HepG2 (cell line): ENCODE measurements at regions not wholly inside any gene's neighbourhood (a gene's known extent, or its start where the extent isn't known, plus 50 kb on each side); places are given as distances from the start of the nearest gene placed in this dataset.

Experiments
- TBX2 ChIP-seq: sonication (generic); formaldehyde crosslinking; IDR thresholded peaks from 2 replicates; pipeline ENCODE4 v1.5.0; 2020; ENCODE audit warnings: missing genetic modification reagents, mild to moderate bottlenecking, borderline replicate concordance
- ZNF484 ChIP-seq: sonication (generic); formaldehyde crosslinking; IDR thresholded peaks from 2 replicates; pipeline ENCODE4 v1.5.1; 2020; ENCODE audit warnings: mild to moderate bottlenecking, low read depth, missing genetic modification reagents, borderline replicate concordance
- ZNF720 ChIP-seq: sonication (generic); formaldehyde crosslinking; IDR thresholded peaks from 2 replicates; pipeline ENCODE4 v1.4.0; 2020; ENCODE audit warnings: missing genetic modification reagents
- ZNF776 ChIP-seq: sonication (generic); formaldehyde crosslinking; IDR thresholded peaks from 2 replicates; pipeline ENCODE4 v1.4.0; 2020; ENCODE audit warnings: mild to moderate bottlenecking, missing genetic modification reagents
- TF ChIP-seq, protein P1 (sequence below): sonication (generic); formaldehyde crosslinking; IDR thresholded peaks from 2 replicates; pipeline ENCODE4 v1.5.1; 2020; ENCODE audit warnings: missing genetic modification reagents, mild to moderate bottlenecking, borderline replicate concordance
- TF ChIP-seq, protein P2 (sequence below): sonication (generic); formaldehyde crosslinking; IDR thresholded peaks from 2 replicates; pipeline ENCODE4 v1.4.0; 2020; ENCODE audit warnings: missing genetic modification reagents, low read depth, mild to moderate bottlenecking, borderline replicate concordance
- TF ChIP-seq, protein P3 (sequence below): sonication (generic); formaldehyde crosslinking; IDR thresholded peaks from 2 replicates; pipeline ENCODE4 v1.9.0; 2021; ENCODE audit warnings: mild to moderate bottlenecking, missing genetic modification reagents
- TF ChIP-seq, protein P4 (sequence below): sonication (generic); formaldehyde crosslinking; IDR thresholded peaks from 2 replicates; pipeline ENCODE4 v1.4.0; 2020; ENCODE audit warnings: mild to moderate bottlenecking, missing genetic modification reagents
- TF ChIP-seq, protein P5 (sequence below): sonication (generic); formaldehyde crosslinking; IDR thresholded peaks from 2 replicates; pipeline ENCODE4 v1.5.1; 2020; ENCODE audit warnings: mild to moderate bottlenecking, missing genetic modification reagents, moderate library complexity
- TF ChIP-seq, protein P6 (sequence below): sonication (generic); formaldehyde crosslinking; IDR thresholded peaks from 2 replicates; pipeline ENCODE4 v1.9.0; 2021; ENCODE audit warnings: missing genetic modification reagents, borderline replicate concordance

DNA sequence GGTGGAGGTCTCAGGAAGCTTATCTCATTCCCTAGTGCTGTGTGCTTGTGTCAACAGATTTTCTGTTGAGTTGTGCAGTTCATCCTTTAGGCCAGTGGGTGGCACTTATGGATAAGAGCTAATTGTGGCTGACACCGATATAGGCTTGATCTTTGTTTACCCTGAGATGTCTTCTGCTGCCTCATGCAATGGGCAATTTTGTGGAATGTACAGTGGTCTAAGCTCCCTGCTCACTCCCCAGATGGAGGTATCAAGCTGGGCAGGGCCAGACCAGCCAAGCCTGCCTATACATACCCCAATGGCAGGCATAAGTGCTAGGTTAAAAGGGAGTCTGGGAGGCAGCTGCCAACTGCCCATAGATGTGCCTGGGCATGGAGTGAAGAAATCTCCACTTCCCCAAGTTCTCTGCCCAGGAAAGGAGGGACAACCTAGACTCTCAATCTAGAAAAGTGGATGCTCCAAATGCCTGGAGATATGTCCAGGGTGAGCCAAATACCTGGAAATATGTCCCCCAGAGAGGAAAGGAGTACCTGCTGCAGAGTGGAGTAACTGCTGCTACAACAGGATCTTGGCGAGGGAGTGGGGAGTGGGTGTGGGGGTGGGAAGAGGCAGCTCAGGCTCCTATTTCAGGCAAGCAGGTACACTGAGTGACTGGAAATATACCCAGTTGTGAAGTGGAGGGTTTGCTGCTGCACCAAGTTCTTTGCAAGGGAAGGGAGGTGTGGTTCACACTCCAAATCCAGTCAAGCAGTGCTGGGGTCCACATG is 53.2 kb upstream of the ARG1 start (continued):
- TF ChIP-seq, protein P1, sequence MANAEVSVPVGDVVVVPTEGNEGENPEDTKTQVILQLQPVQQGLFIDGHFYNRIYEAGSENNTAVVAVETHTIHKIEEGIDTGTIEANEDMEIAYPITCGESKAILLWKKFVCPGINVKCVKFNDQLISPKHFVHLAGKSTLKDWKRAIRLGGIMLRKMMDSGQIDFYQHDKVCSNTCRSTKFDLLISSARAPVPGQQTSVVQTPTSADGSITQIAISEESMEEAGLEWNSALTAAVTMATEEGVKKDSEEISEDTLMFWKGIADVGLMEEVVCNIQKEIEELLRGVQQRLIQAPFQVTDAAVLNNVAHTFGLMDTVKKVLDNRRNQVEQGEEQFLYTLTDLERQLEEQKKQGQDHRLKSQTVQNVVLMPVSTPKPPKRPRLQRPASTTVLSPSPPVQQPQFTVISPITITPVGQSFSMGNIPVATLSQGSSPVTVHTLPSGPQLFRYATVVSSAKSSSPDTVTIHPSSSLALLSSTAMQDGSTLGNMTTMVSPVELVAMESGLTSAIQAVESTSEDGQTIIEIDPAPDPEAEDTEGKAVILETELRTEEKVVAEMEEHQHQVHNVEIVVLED (CRISPR knock-in tag) = peak; percentile 12; the same call in 1 of the 2 replicates
- TF ChIP-seq, protein P2, sequence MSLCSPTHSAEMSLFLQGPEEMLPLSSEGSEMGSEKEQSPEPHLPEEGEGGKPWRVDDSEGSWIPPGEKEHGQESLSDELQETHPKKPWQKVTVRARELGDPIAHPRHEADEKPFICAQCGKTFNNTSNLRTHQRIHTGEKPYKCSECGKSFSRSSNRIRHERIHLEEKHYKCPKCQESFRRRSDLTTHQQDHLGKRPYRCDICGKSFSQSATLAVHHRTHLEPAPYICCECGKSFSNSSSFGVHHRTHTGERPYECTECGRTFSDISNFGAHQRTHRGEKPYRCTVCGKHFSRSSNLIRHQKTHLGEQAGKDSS (CRISPR knock-in tag) = no peak; the same call in 1 of the 2 replicates
- TF ChIP-seq, protein P3, sequence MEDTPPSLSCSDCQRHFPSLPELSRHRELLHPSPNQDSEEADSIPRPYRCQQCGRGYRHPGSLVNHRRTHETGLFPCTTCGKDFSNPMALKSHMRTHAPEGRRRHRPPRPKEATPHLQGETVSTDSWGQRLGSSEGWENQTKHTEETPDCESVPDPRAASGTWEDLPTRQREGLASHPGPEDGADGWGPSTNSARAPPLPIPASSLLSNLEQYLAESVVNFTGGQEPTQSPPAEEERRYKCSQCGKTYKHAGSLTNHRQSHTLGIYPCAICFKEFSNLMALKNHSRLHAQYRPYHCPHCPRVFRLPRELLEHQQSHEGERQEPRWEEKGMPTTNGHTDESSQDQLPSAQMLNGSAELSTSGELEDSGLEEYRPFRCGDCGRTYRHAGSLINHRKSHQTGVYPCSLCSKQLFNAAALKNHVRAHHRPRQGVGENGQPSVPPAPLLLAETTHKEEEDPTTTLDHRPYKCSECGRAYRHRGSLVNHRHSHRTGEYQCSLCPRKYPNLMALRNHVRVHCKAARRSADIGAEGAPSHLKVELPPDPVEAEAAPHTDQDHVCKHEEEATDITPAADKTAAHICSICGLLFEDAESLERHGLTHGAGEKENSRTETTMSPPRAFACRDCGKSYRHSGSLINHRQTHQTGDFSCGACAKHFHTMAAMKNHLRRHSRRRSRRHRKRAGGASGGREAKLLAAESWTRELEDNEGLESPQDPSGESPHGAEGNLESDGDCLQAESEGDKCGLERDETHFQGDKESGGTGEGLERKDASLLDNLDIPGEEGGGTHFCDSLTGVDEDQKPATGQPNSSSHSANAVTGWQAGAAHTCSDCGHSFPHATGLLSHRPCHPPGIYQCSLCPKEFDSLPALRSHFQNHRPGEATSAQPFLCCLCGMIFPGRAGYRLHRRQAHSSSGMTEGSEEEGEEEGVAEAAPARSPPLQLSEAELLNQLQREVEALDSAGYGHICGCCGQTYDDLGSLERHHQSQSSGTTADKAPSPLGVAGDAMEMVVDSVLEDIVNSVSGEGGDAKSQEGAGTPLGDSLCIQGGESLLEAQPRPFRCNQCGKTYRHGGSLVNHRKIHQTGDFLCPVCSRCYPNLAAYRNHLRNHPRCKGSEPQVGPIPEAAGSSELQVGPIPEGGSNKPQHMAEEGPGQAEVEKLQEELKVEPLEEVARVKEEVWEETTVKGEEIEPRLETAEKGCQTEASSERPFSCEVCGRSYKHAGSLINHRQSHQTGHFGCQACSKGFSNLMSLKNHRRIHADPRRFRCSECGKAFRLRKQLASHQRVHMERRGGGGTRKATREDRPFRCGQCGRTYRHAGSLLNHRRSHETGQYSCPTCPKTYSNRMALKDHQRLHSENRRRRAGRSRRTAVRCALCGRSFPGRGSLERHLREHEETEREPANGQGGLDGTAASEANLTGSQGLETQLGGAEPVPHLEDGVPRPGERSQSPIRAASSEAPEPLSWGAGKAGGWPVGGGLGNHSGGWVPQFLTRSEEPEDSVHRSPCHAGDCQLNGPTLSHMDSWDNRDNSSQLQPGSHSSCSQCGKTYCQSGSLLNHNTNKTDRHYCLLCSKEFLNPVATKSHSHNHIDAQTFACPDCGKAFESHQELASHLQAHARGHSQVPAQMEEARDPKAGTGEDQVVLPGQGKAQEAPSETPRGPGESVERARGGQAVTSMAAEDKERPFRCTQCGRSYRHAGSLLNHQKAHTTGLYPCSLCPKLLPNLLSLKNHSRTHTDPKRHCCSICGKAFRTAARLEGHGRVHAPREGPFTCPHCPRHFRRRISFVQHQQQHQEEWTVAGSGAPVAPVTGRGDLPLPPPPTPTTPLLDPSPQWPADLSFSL (CRISPR knock-in tag) = no peak
- peak; percentile 16; the same call in 1 of the 2 replicates for TF ChIP-seq TBX2 (CRISPR knock-in tag)
- TF ChIP-seq, protein P4, sequence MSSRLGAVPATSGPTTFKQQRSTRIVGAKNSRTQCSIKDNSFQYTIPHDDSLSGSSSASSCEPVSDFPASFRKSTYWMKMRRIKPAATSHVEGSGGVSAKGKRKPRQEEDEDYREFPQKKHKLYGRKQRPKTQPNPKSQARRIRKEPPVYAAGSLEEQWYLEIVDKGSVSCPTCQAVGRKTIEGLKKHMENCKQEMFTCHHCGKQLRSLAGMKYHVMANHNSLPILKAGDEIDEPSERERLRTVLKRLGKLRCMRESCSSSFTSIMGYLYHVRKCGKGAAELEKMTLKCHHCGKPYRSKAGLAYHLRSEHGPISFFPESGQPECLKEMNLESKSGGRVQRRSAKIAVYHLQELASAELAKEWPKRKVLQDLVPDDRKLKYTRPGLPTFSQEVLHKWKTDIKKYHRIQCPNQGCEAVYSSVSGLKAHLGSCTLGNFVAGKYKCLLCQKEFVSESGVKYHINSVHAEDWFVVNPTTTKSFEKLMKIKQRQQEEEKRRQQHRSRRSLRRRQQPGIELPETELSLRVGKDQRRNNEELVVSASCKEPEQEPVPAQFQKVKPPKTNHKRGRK (CRISPR knock-in tag) = no peak
- no peak for TF ChIP-seq ZNF720 (CRISPR knock-in tag)
- TF ChIP-seq, protein P5, sequence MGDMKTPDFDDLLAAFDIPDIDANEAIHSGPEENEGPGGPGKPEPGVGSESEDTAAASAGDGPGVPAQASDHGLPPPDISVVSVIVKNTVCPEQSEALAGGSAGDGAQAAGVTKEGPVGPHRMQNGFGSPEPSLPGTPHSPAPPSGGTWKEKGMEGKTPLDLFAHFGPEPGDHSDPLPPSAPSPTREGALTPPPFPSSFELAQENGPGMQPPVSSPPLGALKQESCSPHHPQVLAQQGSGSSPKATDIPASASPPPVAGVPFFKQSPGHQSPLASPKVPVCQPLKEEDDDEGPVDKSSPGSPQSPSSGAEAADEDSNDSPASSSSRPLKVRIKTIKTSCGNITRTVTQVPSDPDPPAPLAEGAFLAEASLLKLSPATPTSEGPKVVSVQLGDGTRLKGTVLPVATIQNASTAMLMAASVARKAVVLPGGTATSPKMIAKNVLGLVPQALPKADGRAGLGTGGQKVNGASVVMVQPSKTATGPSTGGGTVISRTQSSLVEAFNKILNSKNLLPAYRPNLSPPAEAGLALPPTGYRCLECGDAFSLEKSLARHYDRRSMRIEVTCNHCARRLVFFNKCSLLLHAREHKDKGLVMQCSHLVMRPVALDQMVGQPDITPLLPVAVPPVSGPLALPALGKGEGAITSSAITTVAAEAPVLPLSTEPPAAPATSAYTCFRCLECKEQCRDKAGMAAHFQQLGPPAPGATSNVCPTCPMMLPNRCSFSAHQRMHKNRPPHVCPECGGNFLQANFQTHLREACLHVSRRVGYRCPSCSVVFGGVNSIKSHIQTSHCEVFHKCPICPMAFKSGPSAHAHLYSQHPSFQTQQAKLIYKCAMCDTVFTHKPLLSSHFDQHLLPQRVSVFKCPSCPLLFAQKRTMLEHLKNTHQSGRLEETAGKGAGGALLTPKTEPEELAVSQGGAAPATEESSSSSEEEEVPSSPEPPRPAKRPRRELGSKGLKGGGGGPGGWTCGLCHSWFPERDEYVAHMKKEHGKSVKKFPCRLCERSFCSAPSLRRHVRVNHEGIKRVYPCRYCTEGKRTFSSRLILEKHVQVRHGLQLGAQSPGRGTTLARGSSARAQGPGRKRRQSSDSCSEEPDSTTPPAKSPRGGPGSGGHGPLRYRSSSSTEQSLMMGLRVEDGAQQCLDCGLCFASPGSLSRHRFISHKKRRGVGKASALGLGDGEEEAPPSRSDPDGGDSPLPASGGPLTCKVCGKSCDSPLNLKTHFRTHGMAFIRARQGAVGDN (CRISPR knock-in tag) = no peak
- TF ChIP-seq ZNF776 (CRISPR knock-in tag) = no peak
- TF ChIP-seq ZNF484 = no peak
- TF ChIP-seq, protein P6, sequence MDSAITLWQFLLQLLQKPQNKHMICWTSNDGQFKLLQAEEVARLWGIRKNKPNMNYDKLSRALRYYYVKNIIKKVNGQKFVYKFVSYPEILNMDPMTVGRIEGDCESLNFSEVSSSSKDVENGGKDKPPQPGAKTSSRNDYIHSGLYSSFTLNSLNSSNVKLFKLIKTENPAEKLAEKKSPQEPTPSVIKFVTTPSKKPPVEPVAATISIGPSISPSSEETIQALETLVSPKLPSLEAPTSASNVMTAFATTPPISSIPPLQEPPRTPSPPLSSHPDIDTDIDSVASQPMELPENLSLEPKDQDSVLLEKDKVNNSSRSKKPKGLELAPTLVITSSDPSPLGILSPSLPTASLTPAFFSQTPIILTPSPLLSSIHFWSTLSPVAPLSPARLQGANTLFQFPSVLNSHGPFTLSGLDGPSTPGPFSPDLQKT (CRISPR knock-in tag) = no peak
